ENCODE measurements at regions not wholly inside any gene's neighbourhood (a gene's known extent, or its start where the extent isn't known, plus 50 kb on each side); places are given as distances from the start of the nearest gene placed in this dataset.

GRCh38 chr6:27693766-27694546, 218.2 kb downstream of the OR2B2 start (continued):
- TF ChIP-seq EZH2 (conservative IDR thresholded peaks at IDR 0.05; ENCODE audit: low read depth, low read length) (no peak), SP140L (CRISPR knock-in tag; IDR thresholded peaks at IDR 0.05; ENCODE audit: borderline replicate concordance) (no peak), ZC3H13 (CRISPR knock-in tag; IDR thresholded peaks at IDR 0.05) (no peak), ELK4 (CRISPR knock-in tag; IDR thresholded peaks at IDR 0.05; ENCODE audit: borderline replicate concordance) (no peak), ZNF646 (CRISPR knock-in tag; IDR thresholded peaks at IDR 0.05) (no peak), ZNF382 (CRISPR knock-in tag; IDR thresholded peaks at IDR 0.05; ENCODE audit: borderline replicate concordance) (no peak), AKNA (CRISPR knock-in tag; IDR thresholded peaks at IDR 0.05; ENCODE audit: borderline replicate concordance) (peak; percentile 14; the same call in 1 of the 2 replicates), CHD2 (IDR thresholded peaks at IDR 0.05; ENCODE audit: low read depth, low read length) (no peak), SMYD3 (CRISPR knock-in tag; IDR thresholded peaks at IDR 0.05) (no peak), NONO (IDR thresholded peaks at IDR 0.05) (no peak), NONO (CRISPR knock-in tag; conservative IDR thresholded peaks at IDR 0.05) (no peak; the same call in 1 of the 2 replicates), ZNF362 (CRISPR knock-in tag; IDR thresholded peaks at IDR 0.05; ENCODE audit: borderline replicate concordance) (no peak), FLYWCH1 (CRISPR knock-in tag; IDR thresholded peaks at IDR 0.05) (no peak), HMG20A (CRISPR knock-in tag; IDR thresholded peaks at IDR 0.05; ENCODE audit: borderline replicate concordance) (no peak)

Measured in HepG2 (cell line).